H9 (cell line): ENCODE measurements at regions not wholly inside any gene's neighbourhood (a gene's known extent, or its start where the extent isn't known, plus 50 kb on each side); places are given as distances from the start of the nearest gene placed in this dataset.

Experiments used
- DNase-seq: peaks from one replicate; pipeline ENCODE4 v3.0.0-alpha.2; 2017
- H2AFZ ChIP-seq: one replicate; pipeline ENCODE4 v1.6.1; 2013; ENCODE audit warnings: mild to moderate bottlenecking, low read length, control low read depth, moderate library complexity
- H2AK5ac ChIP-seq: 2 replicates; pipeline ENCODE4 v1.6.1; 2013; ENCODE audit warnings: low read length, control low read depth, mixed read lengths; ENCODE audit not compliant: insufficient read length
- H2BK120ac ChIP-seq: one replicate; pipeline ENCODE4 v1.6.1; 2013; ENCODE audit warnings: low read depth, mild to moderate bottlenecking, low read length, control low read depth, inconsistent platforms; ENCODE audit not compliant: poor library complexity, severe bottlenecking
- H2BK12ac ChIP-seq: 2 replicates; pipeline ENCODE4 v1.6.1; 2013; ENCODE audit warnings: low read length, control low read depth, mixed read lengths, low read depth; ENCODE audit not compliant: insufficient read length
- H2BK15ac ChIP-seq: 2 replicates; pipeline ENCODE4 v1.6.1; 2013; ENCODE audit warnings: low read depth, low read length, control low read depth
- H2BK20ac ChIP-seq: one replicate; pipeline ENCODE4 v1.6.1; 2013; ENCODE audit warnings: low read depth, mild to moderate bottlenecking, low read length, control low read depth, inconsistent platforms; ENCODE audit not compliant: poor library complexity, severe bottlenecking
- H2BK5ac ChIP-seq: 2 replicates; pipeline ENCODE4 v1.6.1; 2013; ENCODE audit warnings: low read length, control low read depth, mixed read lengths; ENCODE audit not compliant: insufficient read length
- H3K14ac ChIP-seq: 2 replicates; pipeline ENCODE4 v1.6.1; 2013; ENCODE audit warnings: low read length, control low read depth; ENCODE audit not compliant: insufficient read depth
- H3K18ac ChIP-seq: 2 replicates; pipeline ENCODE4 v1.6.1; 2013; ENCODE audit warnings: low read depth, mild to moderate bottlenecking, mixed read lengths, low read length, control low read depth; ENCODE audit not compliant: insufficient read length
- H3K23ac ChIP-seq: 2 replicates; pipeline ENCODE4 v1.6.1; 2013; ENCODE audit warnings: low read length, control low read depth, mixed read lengths, low read depth; ENCODE audit not compliant: insufficient read length
- H3K23me2 ChIP-seq: 2 replicates; pipeline ENCODE4 v1.6.1; 2013; ENCODE audit warnings: low read depth, mild to moderate bottlenecking, mixed read lengths, low read length, control low read depth; ENCODE audit not compliant: insufficient read length, poor library complexity, severe bottlenecking
- H3K27ac ChIP-seq: 2 replicates; pipeline ENCODE4 v1.5.1; 2013; ENCODE audit warnings: low read length, control low read depth, mixed read lengths, low read depth; ENCODE audit not compliant: insufficient read length
- H3K27me3 ChIP-seq: 2 replicates; pipeline ENCODE4 v1.6.1; 2013; ENCODE audit warnings: low read length, control low read depth, inconsistent platforms; ENCODE audit not compliant: insufficient read depth
- H3K4ac ChIP-seq: 2 replicates; pipeline ENCODE4 v1.6.1; 2013; ENCODE audit warnings: low read depth, mild to moderate bottlenecking, control low read depth, inconsistent platforms, low read length, moderate library complexity
- H3K4me1 ChIP-seq: 2 replicates; pipeline ENCODE4 v1.6.1; 2013; ENCODE audit warnings: low read length, control low read depth, inconsistent platforms; ENCODE audit not compliant: insufficient read depth
- H3K4me2 ChIP-seq: 2 replicates; pipeline ENCODE4 v1.6.1; 2013; ENCODE audit warnings: low read length, control low read depth, mixed read lengths; ENCODE audit not compliant: insufficient read length, insufficient read depth
- H3K56ac ChIP-seq: 2 replicates; pipeline ENCODE4 v1.6.1; 2013; ENCODE audit warnings: low read depth, mild to moderate bottlenecking, mixed read lengths, low read length, control low read depth; ENCODE audit not compliant: insufficient read length
- H3K79me1 ChIP-seq: 2 replicates; pipeline ENCODE4 v1.6.1; 2013; ENCODE audit warnings: low read depth, mild to moderate bottlenecking, moderate library complexity, low read length, control low read depth, inconsistent platforms; ENCODE audit not compliant: insufficient read depth, poor library complexity, severe bottlenecking
- H3K79me2 ChIP-seq: 2 replicates; pipeline ENCODE4 v1.6.1; 2013; ENCODE audit warnings: low read length, control low read depth, inconsistent platforms; ENCODE audit not compliant: insufficient read depth
- H3K9ac ChIP-seq: 2 replicates; pipeline ENCODE4 v1.6.1; 2013; ENCODE audit warnings: low read length, control low read depth, mixed read lengths; ENCODE audit not compliant: insufficient read length; ENCODE audit errors: extremely low read depth
- H3K9me3 ChIP-seq: one replicate; pipeline ENCODE4 v1.6.1; 2013; ENCODE audit warnings: low read depth, low read length, inconsistent platforms; ENCODE audit not compliant: control insufficient read depth
- H3T11ph ChIP-seq: one replicate; pipeline ENCODE4 v1.6.1; 2013; ENCODE audit warnings: mild to moderate bottlenecking, low read length, control low read depth, inconsistent platforms
- H4K20me1 ChIP-seq: one replicate; pipeline ENCODE4 v1.6.1; 2013; ENCODE audit not compliant: control insufficient read depth, insufficient read length, insufficient read depth
- H4K5ac ChIP-seq: 2 replicates; pipeline ENCODE4 v1.6.1; 2013; ENCODE audit warnings: low read depth, mild to moderate bottlenecking, mixed read lengths, low read length, control low read depth; ENCODE audit not compliant: insufficient read length
- H4K8ac ChIP-seq: replicated peaks from 2 replicates; pipeline ENCODE4 v1.6.1; 2013; ENCODE audit warnings: low read length, control low read depth, mixed read lengths, low read depth; ENCODE audit not compliant: insufficient read length
- H4K91ac ChIP-seq: 2 replicates; pipeline ENCODE4 v1.6.1; 2013; ENCODE audit warnings: low read depth, mild to moderate bottlenecking, moderate library complexity, mixed read lengths, low read length, control low read depth; ENCODE audit not compliant: insufficient read length
- H3K27ac Mint-ChIP-seq, 3 experiments: 2 replicates in 2 of 3; 3 replicates in 1 of 3; pipeline ENCODE4 v1.8.0; 2020 to 2021; ENCODE audit warnings: mixed read lengths in 3 of 3, mild to moderate bottlenecking in 1 of 3, moderate library complexity in 1 of 3
- H3K27me3 Mint-ChIP-seq: 2 replicates; pipeline ENCODE4 v1.8.0; 2021; ENCODE audit warnings: low read depth, mild to moderate bottlenecking, moderate library complexity, mixed read lengths
- H3K36me3 Mint-ChIP-seq, 3 experiments: 2 replicates in 2 of 3; 3 replicates in 1 of 3; pipeline ENCODE4 v1.8.0; 2020 to 2021; ENCODE audit warnings: low read depth in 3 of 3, mixed read lengths in 3 of 3; ENCODE audit not compliant: insufficient read depth in 1 of 3
- H3K4me1 Mint-ChIP-seq, 2 experiments: 2 replicates each; pipeline ENCODE4 v1.8.0; 2020; ENCODE audit warnings: mixed read lengths in 2 of 2
- H3K4me3 Mint-ChIP-seq, 2 experiments: 2 replicates in 1 of 2; 3 replicates in 1 of 2; pipeline ENCODE4 v1.8.0; 2020 to 2021; ENCODE audit warnings: mild to moderate bottlenecking in 2 of 2, mixed read lengths in 2 of 2, moderate library complexity in 1 of 2
- H3K9me3 Mint-ChIP-seq, 2 experiments: 2 replicates in 1 of 2; 3 replicates in 1 of 2; pipeline ENCODE4 v1.8.0; 2020; ENCODE audit warnings: mild to moderate bottlenecking in 2 of 2, mixed read lengths in 2 of 2, moderate library complexity in 1 of 2
- CTCF ChIP-seq: fragments of 200-600 bp; sonication (generic); conservative IDR thresholded peaks from 3 replicates; pipeline ENCODE4 v1.8.0; 2021; ENCODE audit warnings: antibody characterized with exemption, mild to moderate bottlenecking
- WGBS: extraction: QIAGEN DNeasy Blood & Tissue Kit; methylation state at CpG from one replicate; pipeline ENCODE4 v1.1.7; 2013; ENCODE audit warnings: missing lambda C conversion rate, low lambda C conversion rate, mixed read lengths; ENCODE audit not compliant: insufficient read length; ENCODE audit errors: extremely low coverage; 5-methylcytosine and 5-hydroxymethylcytosine counted together

GRCh38 chr3:19744047-19744446 is 190.0 kb downstream of the EFHB start:
- Histone ChIP-seq H2AK5ac (no peak overlapping the region), H4K8ac (no peak overlapping the region), H3T11ph (no peak overlapping the region), H4K20me1 (no peaks in the 10 kb centered on the region), H2AFZ (no peak overlapping the region), H3K27me3 (no peaks in the 10 kb centered on the region), H3K23ac (no peak overlapping the region), H3K9me3 (no peaks in the 10 kb centered on the region), H2BK12ac (no peak overlapping the region), H3K9ac (no peak overlapping the region), H4K91ac (no peak overlapping the region), H3K23me2 (no peaks in the 10 kb centered on the region), H3K18ac (no peak overlapping the region), H3K14ac (no peak overlapping the region), H3K4me1 (peaks cover 3% of the 10 kb centered on the region; the same call in 1 of the 2 replicates), H2BK120ac (no peak overlapping the region), H3K27ac (no peak overlapping the region), H3K56ac (no peak overlapping the region), H3K79me2 (no peaks in the 10 kb centered on the region), H3K4ac (no peak overlapping the region), H2BK5ac (no peak overlapping the region), H2BK15ac (no peak overlapping the region), H2BK20ac (no peak overlapping the region), H3K4me2 (no peak overlapping the region), H3K79me1 (no peaks in the 10 kb centered on the region), H4K5ac (no peak overlapping the region)
- H3K27ac Mint-ChIP-seq, result peak overlapping the region in 1 of 3 experiments; percentile 2; a peak in 3 of 7 replicates
- H3K4me1 Mint-ChIP-seq, result peaks cover 20 to 36% of the 10 kb centered on the region in 2 experiments
- H3K27me3 Mint-ChIP-seq, result no peaks in the 10 kb centered on the region; the same call in 1 of the 2 replicates
- H3K9me3 Mint-ChIP-seq, result no peaks in the 10 kb centered on the region
- DNase-seq, result no peak
- WGBS, result no CpG with 5 or more reads among the region's 3 CpGs
- no peaks in the 10 kb centered on the region for H3K36me3 Mint-ChIP-seq
- TF ChIP-seq CTCF, result no peak
- no peak overlapping the region for H3K4me3 Mint-ChIP-seq
